ENCODE measurements at regions not wholly inside any gene's neighbourhood (a gene's known extent, or its start where the extent isn't known, plus 50 kb on each side); places are given as distances from the start of the nearest gene placed in this dataset.

- H3K27ac ChIP-seq (ENCODE audit: low read depth in 2 of 2, low read length in 2 of 2) = no peak overlapping the region
- intact Hi-C loops (cut with DNase I) = no loop called here
- no peak for TF ChIP-seq CTCF (IDR thresholded peaks at IDR 0.05; ENCODE audit: borderline replicate concordance, extremely low read depth, insufficient read depth)
- no peak overlapping the region for H3K9ac ChIP-seq (ENCODE audit: low read length in 3 of 3)
- H3K4me3 ChIP-seq (ENCODE audit: low read length in 3 of 3) = no peak overlapping the region
- no peaks in the 10 kb centered on the region for H3K9me3 ChIP-seq (ENCODE audit: control insufficient read depth in 2 of 3, insufficient read depth in 1 of 3, low read length in 3 of 3)
- no peaks in the 10 kb centered on the region for H3K36me3 ChIP-seq (ENCODE audit: control insufficient read depth in 2 of 3, insufficient read depth in 3 of 3, low read length in 3 of 3)
- no peaks in the 10 kb centered on the region for H3K4me1 ChIP-seq (ENCODE audit: control insufficient read depth in 2 of 3, insufficient read depth in 2 of 3, low read depth in 1 of 3, low read length in 3 of 3)
- FAIRE-seq (no peak), DNase-seq (no peak)
- H3K27me3 ChIP-seq (ENCODE audit: control insufficient read depth, insufficient read depth, low read length) = no peaks in the 10 kb centered on the region
Measured at GRCh38 chr6:68237205-68237604, 397.9 kb upstream of the ADGRB3 start.

DNA sequence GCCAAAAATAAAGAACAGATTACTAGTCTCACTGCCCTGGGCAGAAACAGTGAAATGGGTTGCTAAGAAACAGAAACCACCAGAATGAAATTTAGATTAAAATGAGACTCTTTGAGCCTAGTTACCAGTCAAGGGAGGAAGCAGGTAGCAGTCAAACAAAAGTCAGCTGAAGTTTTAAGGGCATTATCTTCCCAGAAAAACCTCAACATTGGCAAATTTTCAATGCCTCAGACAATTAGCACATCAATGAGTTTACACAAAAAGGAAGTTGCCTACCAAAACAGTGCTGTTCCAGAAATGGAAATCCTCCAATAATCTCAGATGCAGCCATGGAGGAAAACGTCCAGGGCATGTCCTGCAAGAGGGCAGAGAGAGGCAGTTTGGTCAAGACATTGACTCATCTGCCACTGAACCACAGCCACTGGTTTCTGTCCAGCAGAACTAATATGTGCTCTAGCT, 399.7 kb upstream of the ADGRB3 start:
- Histone ChIP-seq H3K9ac (ENCODE audit: low read length in 3 of 3) (no peak overlapping the region), H3K36me3 (ENCODE audit: control insufficient read depth in 2 of 3, insufficient read depth in 3 of 3, low read length in 3 of 3) (no peaks in the 10 kb centered on the region), H3K9me3 (ENCODE audit: control insufficient read depth in 2 of 3, insufficient read depth in 1 of 3, low read length in 3 of 3) (no peaks in the 10 kb centered on the region), H3K4me1 (ENCODE audit: control insufficient read depth in 2 of 3, insufficient read depth in 2 of 3, low read depth in 1 of 3, low read length in 3 of 3) (no peaks in the 10 kb centered on the region), H3K27ac (ENCODE audit: low read depth in 2 of 2, low read length in 2 of 2) (no peak overlapping the region), H3K27me3 (ENCODE audit: control insufficient read depth, insufficient read depth, low read length) (no peaks in the 10 kb centered on the region), H3K4me3 (ENCODE audit: low read length in 3 of 3) (no peak overlapping the region)
- DNase-seq = no peak
- intact Hi-C loops (cut with DNase I) = no loop called here
- no peak for FAIRE-seq
- TF ChIP-seq CTCF (IDR thresholded peaks at IDR 0.05; ENCODE audit: borderline replicate concordance, extremely low read depth, insufficient read depth) = no peak

DNA sequence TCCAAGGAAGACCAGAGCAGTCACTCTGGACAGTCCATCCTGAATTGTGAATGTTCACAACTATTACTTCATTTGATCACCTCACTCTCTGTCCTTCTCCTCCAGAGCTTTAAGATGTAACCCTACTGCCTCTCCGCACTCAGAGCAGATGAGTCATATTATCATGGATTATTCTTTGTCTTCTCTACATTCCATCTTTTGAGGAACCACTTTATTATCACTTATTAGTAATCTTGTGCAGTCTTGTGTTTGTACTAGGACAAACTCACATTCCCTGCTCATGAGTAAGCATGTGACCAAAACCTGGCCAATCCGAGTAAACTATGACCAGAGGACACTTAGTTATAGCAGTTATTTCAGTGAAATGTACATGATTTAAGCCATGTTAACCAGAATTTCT, 401.5 kb upstream of the ADGRB3 start:
- no peak for FAIRE-seq
- H3K9ac ChIP-seq (ENCODE audit: low read length in 3 of 3) = no peak overlapping the region

More for the DNA sequence above, 401.5 kb upstream of the ADGRB3 start:
- intact Hi-C loops (cut with DNase I) = loop anchor here (5.0 kb wide), 1 partner anchor 931 kb away; no protein-coding TSS in a partner anchor
- no peak overlapping the region for H3K27ac ChIP-seq (ENCODE audit: low read depth in 2 of 2, low read length in 2 of 2)
- DNase-seq = no peak
- no peak for TF ChIP-seq CTCF (IDR thresholded peaks at IDR 0.05; ENCODE audit: borderline replicate concordance, extremely low read depth, insufficient read depth)
- no peaks in the 10 kb centered on the region for H3K4me1 ChIP-seq (ENCODE audit: control insufficient read depth in 2 of 3, insufficient read depth in 2 of 3, low read depth in 1 of 3, low read length in 3 of 3)
- H3K4me3 ChIP-seq (ENCODE audit: low read length in 3 of 3) = no peak overlapping the region
- no peaks in the 10 kb centered on the region for H3K9me3 ChIP-seq (ENCODE audit: control insufficient read depth in 2 of 3, insufficient read depth in 1 of 3, low read length in 3 of 3)
- H3K27me3 ChIP-seq (ENCODE audit: control insufficient read depth, insufficient read depth, low read length) = no peaks in the 10 kb centered on the region
- no peaks in the 10 kb centered on the region for H3K36me3 ChIP-seq (ENCODE audit: control insufficient read depth in 2 of 3, insufficient read depth in 3 of 3, low read length in 3 of 3)
